Liver (tissue), 8 donors: ENCODE measurements at regions not wholly inside any gene's neighbourhood (a gene's known extent, or its start where the extent isn't known, plus 50 kb on each side); places are given as distances from the start of the nearest gene placed in this dataset.

ENCODE experiments used
- DNase-seq: peaks from one replicate; pipeline ENCODE4 v3.0.0-alpha.2; 2017; ENCODE audit warnings: low spot score
- H3K27ac ChIP-seq, 2 donors: one replicate each; pipeline ENCODE4 v1.7.0; 2013; ENCODE audit warnings: inconsistent platforms in 2 of 2, low read length in 2 of 2, control low read depth in 1 of 2, low read depth in 1 of 2, mild to moderate bottlenecking in 1 of 2
- H3K27me3 ChIP-seq, 4 donors: one replicate each; pipeline versions ENCODE4 v1.6.1 to v1.7.0; 2013; ENCODE audit warnings: low read length in 3 of 4, inconsistent platforms in 1 of 4, mild to moderate bottlenecking in 1 of 4, moderate library complexity in 1 of 4; ENCODE audit not compliant: control insufficient read depth in 4 of 4, insufficient read depth in 4 of 4
- H3K36me3 ChIP-seq, 4 donors: one replicate each; pipeline versions ENCODE4 v1.6.1 to v1.7.0; 2013; ENCODE audit warnings: low read length in 3 of 4, mild to moderate bottlenecking in 3 of 4, low read depth in 1 of 4, moderate library complexity in 1 of 4; ENCODE audit not compliant: control insufficient read depth in 4 of 4, insufficient read depth in 3 of 4
- H3K4me1 ChIP-seq, 4 donors: one replicate each; pipeline versions ENCODE4 v1.6.1 to v1.7.0; 2013; ENCODE audit warnings: low read length in 3 of 4, mild to moderate bottlenecking in 3 of 4, moderate library complexity in 1 of 4; ENCODE audit not compliant: control insufficient read depth in 4 of 4, insufficient read depth in 4 of 4
- H3K4me3 ChIP-seq, 3 donors: one replicate each; pipeline versions ENCODE4 v1.6.1 to v1.7.0; 2013; ENCODE audit warnings: low read length in 3 of 3, control low read depth in 1 of 3, low read depth in 1 of 3, mild to moderate bottlenecking in 1 of 3
- H3K9ac ChIP-seq, 2 donors: one replicate each; pipeline ENCODE4 v1.7.0; 2013; ENCODE audit warnings: low read length in 2 of 2, mild to moderate bottlenecking in 2 of 2, moderate library complexity in 2 of 2, control low read depth in 1 of 2, low read depth in 1 of 2
- H3K9me3 ChIP-seq, 4 donors: one replicate each; pipeline versions ENCODE4 v1.6.1 to v1.7.0; 2013; ENCODE audit warnings: low read length in 3 of 4; ENCODE audit not compliant: control insufficient read depth in 4 of 4
- CTCF ChIP-seq: fragments of 150-350 bp; IDR thresholded peaks from 2 replicates; pipeline ENCODE4 v1.5.1; 2017; ENCODE audit warnings: improper control_type of control experiment, low read depth, low read length; ENCODE audit not compliant: missing input control
- EGR1 ChIP-seq, 2 donors: IDR thresholded peaks; 2 replicates each; pipeline ENCODE4 v1.6.1; 2016 to 2018; ENCODE audit warnings: antibody characterized with exemption in 2 of 2, low read depth in 2 of 2
- FOXA1 ChIP-seq: IDR thresholded peaks from 2 replicates; pipeline ENCODE4 v1.6.1; 2016; ENCODE audit warnings: antibody characterized with exemption
- GABPA ChIP-seq, 2 donors: IDR thresholded peaks in 1 of 2; conservative IDR thresholded peaks in 1 of 2; 2 replicates each; pipeline ENCODE4 v1.6.1; 2016; ENCODE audit warnings: antibody characterized with exemption in 2 of 2, mild to moderate bottlenecking in 1 of 2, moderate library complexity in 1 of 2
- HNF4A ChIP-seq, 2 donors: conservative IDR thresholded peaks; 2 replicates each; pipeline ENCODE4 v1.6.1; 2016; ENCODE audit warnings: antibody characterized with exemption in 2 of 2, mild to moderate bottlenecking in 2 of 2
- HNF4G ChIP-seq: IDR thresholded peaks from 2 replicates; pipeline ENCODE4 v1.6.1; 2016; ENCODE audit warnings: antibody characterized with exemption
- NR2F2 ChIP-seq: IDR thresholded peaks from 2 replicates; pipeline ENCODE4 v1.6.1; 2016; ENCODE audit warnings: antibody characterized with exemption
- RXRA ChIP-seq, 2 donors: IDR thresholded peaks; 2 replicates each; pipeline ENCODE4 v1.6.1; 2017 to 2018; ENCODE audit warnings: antibody characterized with exemption in 2 of 2, mild to moderate bottlenecking in 1 of 2
- SP1 ChIP-seq: IDR thresholded peaks from 2 replicates; pipeline ENCODE4 v1.6.1; 2018; ENCODE audit warnings: antibody characterized with exemption, mild to moderate bottlenecking
- YY1 ChIP-seq: IDR thresholded peaks from 2 replicates; pipeline ENCODE4 v1.6.1; 2016; ENCODE audit warnings: antibody characterized with exemption, mild to moderate bottlenecking
- ZBTB33 ChIP-seq: IDR thresholded peaks from 2 replicates; pipeline ENCODE4 v1.6.1; 2016; ENCODE audit warnings: antibody characterized with exemption
- WGBS: extraction: QIAGEN DNeasy Blood & Tissue Kit; methylation state at CpG from one replicate; pipeline ENCODE4 v1.1.7; 2013; 5-methylcytosine and 5-hydroxymethylcytosine counted together
- TF ChIP-seq, protein P1 (sequence below): IDR thresholded peaks from 2 replicates; pipeline ENCODE4 v1.6.1; 2016; ENCODE audit warnings: antibody characterized with exemption
- TF ChIP-seq, protein P2 (sequence below): IDR thresholded peaks from 2 replicates; pipeline ENCODE4 v1.6.1; 2016; ENCODE audit warnings: antibody characterized with exemption
- donor health status: healthy.
- donor health status: healthy.
- donor health status: healthy.
- donor health status: healthy.
- donor health status: healthy.

GRCh38 chrX:20319054-20319453 lies 52.3 kb upstream of the RPS6KA3 start:
- Histone ChIP-seq H3K27ac (no peak overlapping the region), H3K36me3 (no peaks in the 10 kb centered on the region), H3K27me3 (no peaks in the 10 kb centered on the region), H3K9me3 (no peaks in the 10 kb centered on the region), H3K4me1 (no peaks in the 10 kb centered on the region), H3K9ac (no peak overlapping the region), H3K4me3 (no peak overlapping the region)
- DNase-seq, result no peak
- TF ChIP-seq HNF4G (no peak), HNF4A (conservative IDR thresholded peaks at IDR 0.05) (no peak)
- WGBS, result 98% methylated on average over 4 of the region's 4 CpGs

GRCh38 chrX:20317873-20318272 lies 51.2 kb upstream of the RPS6KA3 start:
- WGBS, result 60% methylated on average over 5 of the region's 5 CpGs
- TF ChIP-seq FOXA1 (no peak), ZBTB33 (no peak), NR2F2 (no peak), EGR1 (IDR thresholded peaks at IDR 0.05; ENCODE audit: low read depth in 2 of 2) (no peak), SP1 (no peak), CTCF (no peak), HNF4A (conservative IDR thresholded peaks at IDR 0.05) (no peak), HNF4G (no peak), RXRA (IDR thresholded peaks at IDR 0.05) (no peak), GABPA (IDR thresholded peaks at IDR 0.05 in 1 of 2, conservative IDR thresholded peaks at IDR 0.05 in 1 of 2) (no peak), YY1 (no peak)
- TF ChIP-seq, protein P1, sequence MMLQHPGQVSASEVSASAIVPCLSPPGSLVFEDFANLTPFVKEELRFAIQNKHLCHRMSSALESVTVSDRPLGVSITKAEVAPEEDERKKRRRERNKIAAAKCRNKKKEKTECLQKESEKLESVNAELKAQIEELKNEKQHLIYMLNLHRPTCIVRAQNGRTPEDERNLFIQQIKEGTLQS, result no peak
- TF ChIP-seq, protein P2, sequence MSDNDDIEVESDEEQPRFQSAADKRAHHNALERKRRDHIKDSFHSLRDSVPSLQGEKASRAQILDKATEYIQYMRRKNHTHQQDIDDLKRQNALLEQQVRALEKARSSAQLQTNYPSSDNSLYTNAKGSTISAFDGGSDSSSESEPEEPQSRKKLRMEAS, result no peak

More at GRCh38 chrX:20317873-20318272, 51.2 kb upstream of the RPS6KA3 start:
- Histone ChIP-seq H3K9ac (no peak overlapping the region), H3K4me1 (no peaks in the 10 kb centered on the region), H3K36me3 (no peaks in the 10 kb centered on the region), H3K9me3 (no peaks in the 10 kb centered on the region), H3K27ac (no peak overlapping the region), H3K4me3 (no peak overlapping the region), H3K27me3 (no peaks in the 10 kb centered on the region)
- no peak for DNase-seq
